ENCODE measurements at regions not wholly inside any gene's neighbourhood (a gene's known extent, or its start where the extent isn't known, plus 50 kb on each side); places are given as distances from the start of the nearest gene placed in this dataset.

GRCh38 chr5:106921567-106921966, 749.2 kb downstream of the EFNA5 start:
- H3K9me3 ChIP-seq (ENCODE audit: low read length), result no peaks in the 10 kb centered on the region
- POLR2A ChIA-PET, result no interaction called here

GRCh38 chr5:106910486-106910885, 760.3 kb downstream of the EFNA5 start:
- no peak overlapping the region for H3K27ac ChIP-seq (ENCODE audit: low read depth, low read length, poor library complexity, severe bottlenecking)
- H3K4me1 ChIP-seq (ENCODE audit: insufficient read depth, low read length, poor library complexity, severe bottlenecking), result no peaks in the 10 kb centered on the region
- ChIA-PET CTCF (ENCODE audit: unreplicated experiment) (no interaction called here), POLR2A (no interaction called here)
- intact Hi-C loops (cut with micrococcal nuclease; ENCODE audit: unreplicated experiment), result no loop called here
- BruUV-seq (replicated peaks), result no TSS peak
- H3K4me3 ChIP-seq (ENCODE audit: low read depth, low read length, poor library complexity, severe bottlenecking), result no peak overlapping the region
- no peak overlapping the region for H3K4me2 ChIP-seq (ENCODE audit: low read length)
- H3K9me3 ChIP-seq (ENCODE audit: low read length), result no peaks in the 10 kb centered on the region
- DNase-seq (ENCODE audit: low spot score), result no peak
- TF ChIP-seq CTCF (conservative IDR thresholded peaks at IDR 0.05; ENCODE audit: low read length) (no peak), EZH2phosphoT487 (IDR thresholded peaks at IDR 0.05; ENCODE audit: borderline replicate concordance, low read depth, low read length) (no peak)
- H4K20me1 ChIP-seq (ENCODE audit: insufficient read depth, low read length), result no peaks in the 10 kb centered on the region
- H2AFZ ChIP-seq (ENCODE audit: low read length), result no peak overlapping the region
- no peaks in the 10 kb centered on the region for H3K36me3 ChIP-seq (ENCODE audit: insufficient read depth, low read length)
- H3K79me2 ChIP-seq (ENCODE audit: insufficient read depth, low read depth, low read length), result no peaks in the 10 kb centered on the region
- H3K9me2 ChIP-seq (ENCODE audit: insufficient read depth, low read length), result no peaks in the 10 kb centered on the region

More at GRCh38 chr5:106921567-106921966, 749.2 kb downstream of the EFNA5 start:
- H2AFZ ChIP-seq (ENCODE audit: low read length), result no peak overlapping the region
- no peak overlapping the region for H3K27ac ChIP-seq (ENCODE audit: low read depth, low read length, poor library complexity, severe bottlenecking)
- CTCF ChIA-PET (ENCODE audit: unreplicated experiment), result no interaction called here
- H3K4me2 ChIP-seq (ENCODE audit: low read length), result no peak overlapping the region
- no peak for DNase-seq (ENCODE audit: low spot score)
- H3K79me2 ChIP-seq (ENCODE audit: insufficient read depth, low read depth, low read length), result no peaks in the 10 kb centered on the region
- no TSS peak for BruUV-seq (replicated peaks)
- H3K36me3 ChIP-seq (ENCODE audit: insufficient read depth, low read length), result no peaks in the 10 kb centered on the region
- TF ChIP-seq CTCF (conservative IDR thresholded peaks at IDR 0.05; ENCODE audit: low read length) (no peak), EZH2phosphoT487 (IDR thresholded peaks at IDR 0.05; ENCODE audit: borderline replicate concordance, low read depth, low read length) (no peak)
- intact Hi-C loops (cut with micrococcal nuclease; ENCODE audit: unreplicated experiment), result no loop called here
- H3K9me2 ChIP-seq (ENCODE audit: insufficient read depth, low read length), result no peaks in the 10 kb centered on the region
- no peak overlapping the region for H3K4me3 ChIP-seq (ENCODE audit: low read depth, low read length, poor library complexity, severe bottlenecking)
- H4K20me1 ChIP-seq (ENCODE audit: insufficient read depth, low read length), result no peaks in the 10 kb centered on the region
- no peaks in the 10 kb centered on the region for H3K4me1 ChIP-seq (ENCODE audit: insufficient read depth, low read length, poor library complexity, severe bottlenecking)

- no peak for DNase-seq (ENCODE audit: low spot score)
- POLR2A ChIA-PET, result no interaction called here
- intact Hi-C loops (cut with micrococcal nuclease; ENCODE audit: unreplicated experiment), result no loop called here
- CTCF ChIA-PET (ENCODE audit: unreplicated experiment), result no interaction called here
- Histone ChIP-seq H3K27ac (ENCODE audit: low read depth, low read length, poor library complexity, severe bottlenecking) (no peak overlapping the region), H2AFZ (ENCODE audit: low read length) (no peak overlapping the region), H3K9me3 (ENCODE audit: low read length) (no peaks in the 10 kb centered on the region), H3K4me1 (ENCODE audit: insufficient read depth, low read length, poor library complexity, severe bottlenecking) (no peaks in the 10 kb centered on the region), H3K9me2 (ENCODE audit: insufficient read depth, low read length) (no peaks in the 10 kb centered on the region), H3K4me2 (ENCODE audit: low read length) (no peak overlapping the region), H3K36me3 (ENCODE audit: insufficient read depth, low read length) (no peaks in the 10 kb centered on the region), H4K20me1 (ENCODE audit: insufficient read depth, low read length) (no peaks in the 10 kb centered on the region), H3K4me3 (ENCODE audit: low read depth, low read length, poor library complexity, severe bottlenecking) (no peak overlapping the region), H3K79me2 (ENCODE audit: insufficient read depth, low read depth, low read length) (no peaks in the 10 kb centered on the region)
- BruUV-seq (replicated peaks), result no TSS peak
- TF ChIP-seq CTCF (conservative IDR thresholded peaks at IDR 0.05; ENCODE audit: low read length) (no peak), EZH2phosphoT487 (IDR thresholded peaks at IDR 0.05; ENCODE audit: borderline replicate concordance, low read depth, low read length) (no peak)
Measured at GRCh38 chr5:106909716-106910115, 761.0 kb downstream of the EFNA5 start.
